Loucy (cell line): ENCODE measurements at regions not wholly inside any gene's neighbourhood (a gene's known extent, or its start where the extent isn't known, plus 50 kb on each side); places are given as distances from the start of the nearest gene placed in this dataset.

Experiments used
- H2AFZ ChIP-seq: fragments of 200-600 bp; sonication (generic); 2 replicates; pipeline ENCODE4 v1.6.0; 2016; ENCODE audit warnings: antibody characterized with exemption, mild to moderate bottlenecking, low read length, moderate library complexity
- H3F3A ChIP-seq: fragments of 200-600 bp; 2 replicates; pipeline ENCODE4 v1.6.0; 2016; ENCODE audit warnings: antibody characterized with exemption, low read depth, mild to moderate bottlenecking
- H3K27me3 ChIP-seq: fragments of 200-600 bp; sonication (generic); 2 replicates; pipeline ENCODE4 v1.6.1; 2014; ENCODE audit warnings: low read length, mild to moderate bottlenecking; ENCODE audit not compliant: insufficient read depth, poor library complexity, severe bottlenecking
- H3K36me3 ChIP-seq: fragments of 200-600 bp; sonication (generic); 2 replicates; pipeline ENCODE4 v1.6.1; 2016; ENCODE audit warnings: low read length; ENCODE audit not compliant: insufficient read depth
- H3K4me1 ChIP-seq: fragments of 200-600 bp; sonication (generic); 2 replicates; pipeline ENCODE4 v1.5.1; 2014; ENCODE audit warnings: low read length, mild to moderate bottlenecking; ENCODE audit not compliant: insufficient read depth, poor library complexity, severe bottlenecking
- H3K4me2 ChIP-seq: fragments of 200-600 bp; sonication (generic); 2 replicates; pipeline ENCODE4 v1.6.0; 2014; ENCODE audit warnings: antibody characterized with exemption, low read length, low read depth, mild to moderate bottlenecking; ENCODE audit not compliant: poor library complexity, severe bottlenecking
- H3K4me3 ChIP-seq: fragments of 200-600 bp; sonication (generic); 2 replicates; pipeline ENCODE4 v1.5.1; 2014; ENCODE audit warnings: low read length, mild to moderate bottlenecking, mixed read lengths; ENCODE audit not compliant: poor library complexity, severe bottlenecking
- H3K79me2 ChIP-seq: fragments of 200-600 bp; sonication (generic); 2 replicates; pipeline ENCODE4 v1.6.1; 2014; ENCODE audit warnings: low read length; ENCODE audit not compliant: insufficient read depth
- H3K9ac ChIP-seq: fragments of 200-600 bp; sonication (generic); 2 replicates; pipeline ENCODE4 v1.6.0; 2014; ENCODE audit warnings: mild to moderate bottlenecking, low read depth, low read length, moderate library complexity; ENCODE audit not compliant: poor library complexity, severe bottlenecking
- H3K9me2 ChIP-seq: fragments of 200-600 bp; sonication (generic); replicated peaks from 2 replicates; pipeline ENCODE4 v1.6.1; 2016; ENCODE audit warnings: low read depth, low read length, mixed read lengths
- H3K9me3 ChIP-seq: fragments of 200-600 bp; sonication (generic); 2 replicates; pipeline ENCODE4 v1.6.1; 2014; ENCODE audit warnings: mild to moderate bottlenecking, antibody characterized with exemption, low read length, low read depth; ENCODE audit not compliant: insufficient read depth
- H4K20me1 ChIP-seq: fragments of 200-600 bp; sonication (generic); 2 replicates; pipeline ENCODE4 v1.6.0; 2014; ENCODE audit warnings: antibody characterized with exemption, low read length, mild to moderate bottlenecking; ENCODE audit not compliant: insufficient read depth, poor library complexity, severe bottlenecking
- EZH2phosphoT487 ChIP-seq: fragments of 200-600 bp; IDR thresholded peaks from 2 replicates; pipeline ENCODE4 v1.6.1; 2018; ENCODE audit warnings: antibody characterized with exemption, mild to moderate bottlenecking, moderate library complexity, borderline replicate concordance
- TF ChIP-seq, protein P1 (sequence below): fragments of 200-600 bp; sonication (generic); conservative IDR thresholded peaks from 2 replicates; pipeline ENCODE4 v1.5.1; 2014; ENCODE audit warnings: mild to moderate bottlenecking, antibody characterized with exemption, low read length

DNA sequence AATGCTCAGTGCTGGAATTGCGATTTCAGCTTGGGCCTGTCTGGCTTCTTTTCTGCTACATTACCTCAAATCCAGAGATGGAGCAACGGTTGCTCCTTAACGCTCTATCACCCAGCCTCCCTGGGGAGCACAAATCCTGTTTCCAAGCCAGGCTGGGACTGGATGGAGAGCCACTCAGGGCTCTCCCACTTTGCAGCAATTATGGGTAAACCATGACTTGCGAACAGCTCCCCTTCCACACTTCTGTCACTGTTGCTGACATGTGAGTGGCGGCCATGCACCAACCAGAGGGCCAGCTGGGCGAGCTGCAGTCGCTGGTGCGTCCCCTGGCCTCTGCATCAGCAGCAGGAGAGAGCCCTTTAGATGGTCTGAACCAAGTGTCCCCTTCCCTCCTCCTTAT is 65.1 kb upstream of the RAB4A start:
- Histone ChIP-seq H3K9ac (no peak overlapping the region), H3K27me3 (no peaks in the 10 kb centered on the region), H3F3A (no peaks in the 10 kb centered on the region), H3K36me3 (no peaks in the 10 kb centered on the region), H3K4me3 (no peak overlapping the region), H3K79me2 (no peaks in the 10 kb centered on the region), H4K20me1 (no peaks in the 10 kb centered on the region), H3K4me2 (no peak overlapping the region), H3K4me1 (peaks cover 3% of the 10 kb centered on the region), H3K9me3 (no peaks in the 10 kb centered on the region), H2AFZ (no peak overlapping the region), H3K9me2 (no peaks in the 10 kb centered on the region)
- TF ChIP-seq EZH2phosphoT487: no peak

DNA sequence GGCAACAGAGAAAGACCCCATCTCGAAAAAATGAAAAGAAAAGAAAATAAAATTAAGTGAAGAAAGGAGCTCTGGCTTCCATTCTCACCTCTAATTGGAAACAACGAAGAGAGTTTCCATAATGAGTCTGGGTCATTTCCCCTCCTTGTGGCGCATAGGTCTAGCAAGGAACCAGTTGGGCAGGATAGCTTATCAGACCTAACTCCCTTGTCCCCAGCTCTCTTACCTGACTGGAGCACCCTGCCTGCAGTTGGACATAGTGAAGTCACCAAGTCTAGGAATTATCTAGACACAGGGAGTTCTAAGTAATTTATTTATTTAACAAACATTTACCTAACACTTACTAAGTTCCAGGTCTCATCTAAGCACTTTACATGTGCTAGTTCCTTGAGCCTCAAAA is 63.0 kb upstream of the RAB4A start:
- Histone ChIP-seq H3K9me3 (no peaks in the 10 kb centered on the region), H4K20me1 (no peaks in the 10 kb centered on the region), H3K4me3 (no peak overlapping the region), H3K27me3 (no peaks in the 10 kb centered on the region), H3K9me2 (no peaks in the 10 kb centered on the region), H3K79me2 (no peaks in the 10 kb centered on the region), H3K9ac (no peak overlapping the region), H3F3A (no peaks in the 10 kb centered on the region), H3K36me3 (no peaks in the 10 kb centered on the region), H2AFZ (no peak overlapping the region), H3K4me1 (no peaks in the 10 kb centered on the region), H3K4me2 (no peak overlapping the region)
- TF ChIP-seq EZH2phosphoT487: no peak
- TF ChIP-seq, protein P1, sequence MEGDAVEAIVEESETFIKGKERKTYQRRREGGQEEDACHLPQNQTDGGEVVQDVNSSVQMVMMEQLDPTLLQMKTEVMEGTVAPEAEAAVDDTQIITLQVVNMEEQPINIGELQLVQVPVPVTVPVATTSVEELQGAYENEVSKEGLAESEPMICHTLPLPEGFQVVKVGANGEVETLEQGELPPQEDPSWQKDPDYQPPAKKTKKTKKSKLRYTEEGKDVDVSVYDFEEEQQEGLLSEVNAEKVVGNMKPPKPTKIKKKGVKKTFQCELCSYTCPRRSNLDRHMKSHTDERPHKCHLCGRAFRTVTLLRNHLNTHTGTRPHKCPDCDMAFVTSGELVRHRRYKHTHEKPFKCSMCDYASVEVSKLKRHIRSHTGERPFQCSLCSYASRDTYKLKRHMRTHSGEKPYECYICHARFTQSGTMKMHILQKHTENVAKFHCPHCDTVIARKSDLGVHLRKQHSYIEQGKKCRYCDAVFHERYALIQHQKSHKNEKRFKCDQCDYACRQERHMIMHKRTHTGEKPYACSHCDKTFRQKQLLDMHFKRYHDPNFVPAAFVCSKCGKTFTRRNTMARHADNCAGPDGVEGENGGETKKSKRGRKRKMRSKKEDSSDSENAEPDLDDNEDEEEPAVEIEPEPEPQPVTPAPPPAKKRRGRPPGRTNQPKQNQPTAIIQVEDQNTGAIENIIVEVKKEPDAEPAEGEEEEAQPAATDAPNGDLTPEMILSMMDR: no peak

DNA sequence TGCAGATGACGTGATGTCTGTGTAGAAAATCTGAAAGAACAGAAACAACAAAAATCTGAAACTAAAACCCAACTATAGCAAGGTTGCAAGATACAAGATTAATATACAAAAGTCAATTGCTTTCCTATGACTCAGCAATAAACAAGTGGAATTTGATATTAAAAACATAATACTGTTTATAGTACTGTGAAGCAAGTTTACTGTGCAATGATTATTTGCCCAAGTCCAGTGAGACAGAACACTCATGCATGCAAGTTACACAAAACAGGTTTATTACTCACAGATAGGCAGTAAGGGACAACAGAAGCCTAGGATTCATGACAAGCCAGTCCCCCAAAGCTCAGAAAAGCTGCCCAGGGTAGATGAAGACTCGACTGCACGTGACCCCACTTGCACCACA is 62.4 kb upstream of the RAB4A start:
- Histone ChIP-seq H3K27me3 (no peaks in the 10 kb centered on the region), H3K36me3 (no peaks in the 10 kb centered on the region), H3K9me3 (no peaks in the 10 kb centered on the region), H3K4me2 (no peak overlapping the region), H3K4me3 (no peak overlapping the region), H2AFZ (no peak overlapping the region), H3K4me1 (no peaks in the 10 kb centered on the region), H3F3A (no peaks in the 10 kb centered on the region), H4K20me1 (no peaks in the 10 kb centered on the region), H3K9me2 (no peaks in the 10 kb centered on the region), H3K9ac (no peak overlapping the region), H3K79me2 (no peaks in the 10 kb centered on the region)
- TF ChIP-seq, protein P1: no peak
- no peak for TF ChIP-seq EZH2phosphoT487

DNA sequence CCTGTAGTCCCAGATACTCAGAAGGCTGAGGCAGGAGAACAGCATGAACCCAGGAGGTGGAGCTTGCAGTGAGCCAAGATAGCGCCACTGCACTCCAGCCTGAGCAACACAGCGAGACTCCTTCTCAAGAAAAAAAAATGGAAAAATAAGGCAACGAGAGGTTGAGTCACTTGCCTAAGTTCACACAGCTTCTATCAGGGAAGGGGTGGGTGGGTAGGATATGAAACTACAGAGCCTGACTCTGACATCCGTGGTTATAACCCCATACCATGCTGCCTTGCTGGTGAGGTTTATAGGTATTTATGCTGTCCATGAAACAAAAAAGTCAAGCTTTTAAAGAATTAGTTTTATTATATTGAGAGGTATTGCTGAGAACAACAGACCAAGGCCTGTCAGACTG is 61.5 kb upstream of the RAB4A start:
- no peaks in the 10 kb centered on the region for H4K20me1 ChIP-seq
- no peaks in the 10 kb centered on the region for H3K9me2 ChIP-seq
- H2AFZ ChIP-seq: no peak overlapping the region
- no peak overlapping the region for H3K4me3 ChIP-seq
- no peaks in the 10 kb centered on the region for H3K4me1 ChIP-seq
- TF ChIP-seq EZH2phosphoT487: no peak
- TF ChIP-seq, protein P1: no peak
- H3K27me3 ChIP-seq: no peaks in the 10 kb centered on the region
- H3K9ac ChIP-seq: no peak overlapping the region
- no peaks in the 10 kb centered on the region for H3K36me3 ChIP-seq
- H3K79me2 ChIP-seq: no peaks in the 10 kb centered on the region
- no peaks in the 10 kb centered on the region for H3F3A ChIP-seq
- H3K9me3 ChIP-seq: no peaks in the 10 kb centered on the region
- H3K4me2 ChIP-seq: no peak overlapping the region
